Erythroblast (primary cell): ENCODE measurements at regions not wholly inside any gene's neighbourhood (a gene's known extent, or its start where the extent isn't known, plus 50 kb on each side); places are given as distances from the start of the nearest gene placed in this dataset.

ENCODE experiments used
- GATA1 ChIP-seq: IDR thresholded peaks from 2 replicates; pipeline ENCODE4 v1.6.1; 2011; ENCODE audit warnings: low read depth, mild to moderate bottlenecking, control low read depth, low read length, moderate library complexity
- POLR2A ChIP-seq: IDR thresholded peaks from 2 replicates; pipeline ENCODE4 v1.6.1; 2011; ENCODE audit warnings: mild to moderate bottlenecking, low read length

GRCh38 chr1:238913210-238913609 is 473.2 kb upstream of the CHRM3 start:
- TF ChIP-seq POLR2A (no peak), GATA1 (no peak)
